DOHH2 (cell line): ENCODE measurements at regions not wholly inside any gene's neighbourhood (a gene's known extent, or its start where the extent isn't known, plus 50 kb on each side); places are given as distances from the start of the nearest gene placed in this dataset.
"Not testable (repeated sequence)": the region's sequence is repeated elsewhere in the genome, so short reads cannot be mapped to it uniquely, and the experiment has no call there.

Experiments
- H3F3A ChIP-seq: fragments of 200-600 bp; sonication (generic), shearing (Covaris generic); 2 replicates; pipeline ENCODE4 v1.6.0; 2016; ENCODE audit warnings: antibody characterized with exemption, mild to moderate bottlenecking; ENCODE audit not compliant: control insufficient read depth, insufficient read depth
- H3K27ac ChIP-seq: fragments of 200-600 bp; sonication (generic); 2 replicates; pipeline ENCODE4 v1.5.1; 2014; ENCODE audit warnings: low read depth, mild to moderate bottlenecking, low read length, moderate library complexity
- H3K27me3 ChIP-seq: fragments of 200-600 bp; sonication (generic); 2 replicates; pipeline ENCODE4 v1.6.1; 2014; ENCODE audit warnings: mild to moderate bottlenecking, low read length, mixed read lengths; ENCODE audit not compliant: control insufficient read depth
- H3K36me3 ChIP-seq: fragments of 200-600 bp; sonication (generic); 2 replicates; pipeline ENCODE4 v1.6.1; 2014; ENCODE audit warnings: mild to moderate bottlenecking, low read length, moderate library complexity, mixed read lengths; ENCODE audit not compliant: control insufficient read depth
- H3K4me1 ChIP-seq: fragments of 200-600 bp; sonication (generic); 2 replicates; pipeline ENCODE4 v1.6.1; 2014; ENCODE audit warnings: mild to moderate bottlenecking, low read length, mixed read lengths; ENCODE audit not compliant: control insufficient read depth
- H3K4me2 ChIP-seq: fragments of 200-600 bp; sonication (generic); 2 replicates; pipeline ENCODE4 v1.6.0; 2014; ENCODE audit warnings: mild to moderate bottlenecking, low read length, moderate library complexity
- H3K4me3 ChIP-seq: fragments of 200-600 bp; sonication (generic); 2 replicates; pipeline ENCODE4 v1.5.1; 2014; ENCODE audit warnings: mild to moderate bottlenecking, low read length, mixed read lengths
- H3K79me2 ChIP-seq: fragments of 200-600 bp; sonication (generic); 2 replicates; pipeline ENCODE4 v1.6.1; 2014; ENCODE audit warnings: mild to moderate bottlenecking, low read length, mixed read lengths; ENCODE audit not compliant: control insufficient read depth
- H3K9me2 ChIP-seq: fragments of 200-600 bp; sonication (generic); replicated peaks from 2 replicates; pipeline ENCODE4 v1.6.1; 2014; ENCODE audit warnings: mild to moderate bottlenecking, low read length, mixed read lengths; ENCODE audit not compliant: control insufficient read depth
- H3K9me3 ChIP-seq: fragments of 200-600 bp; sonication (generic); 2 replicates; pipeline ENCODE4 v1.6.1; 2014; ENCODE audit warnings: antibody characterized with exemption, low read length, mixed read lengths; ENCODE audit not compliant: control insufficient read depth, insufficient read depth
- H4K20me1 ChIP-seq: fragments of 200-600 bp; sonication (generic); 2 replicates; pipeline ENCODE4 v1.6.0; 2014; ENCODE audit warnings: low read depth, mild to moderate bottlenecking, antibody characterized with exemption, low read length, moderate library complexity; ENCODE audit not compliant: control insufficient read depth, insufficient read depth
- CTCF ChIP-seq: fragments of 200-600 bp; sonication (generic); IDR thresholded peaks from one replicate; pipeline ENCODE4 v1.5.1; 2014; ENCODE audit warnings: antibody characterized with exemption, mild to moderate bottlenecking, low read depth, low read length; ENCODE audit not compliant: poor library complexity, severe bottlenecking
- EZH2phosphoT487 ChIP-seq: fragments of 200-600 bp; sonication (generic); IDR thresholded peaks from 2 replicates; pipeline ENCODE4 v1.6.1; 2017; ENCODE audit warnings: borderline replicate concordance, mild to moderate bottlenecking, antibody characterized with exemption, low read length, moderate library complexity, mixed read lengths

- Histone ChIP-seq H3K79me2 (no peaks in the 10 kb centered on the region), H4K20me1 (no peaks in the 10 kb centered on the region), H3F3A (no peaks in the 10 kb centered on the region), H3K4me2 (no peak overlapping the region), H3K4me1 (no peaks in the 10 kb centered on the region), H3K27me3 (no peaks in the 10 kb centered on the region), H3K9me3 (no peaks in the 10 kb centered on the region), H3K4me3 (no peak overlapping the region), H3K9me2 (no peaks in the 10 kb centered on the region), H3K27ac (no peak overlapping the region), H3K36me3 (no peaks in the 10 kb centered on the region)
- TF ChIP-seq EZH2phosphoT487, result no peak
- TF ChIP-seq CTCF, result no peak
These were observed 55.4 kb downstream of the CTSL start for GRCh38 chr9:87781331-87781730.

DNA sequence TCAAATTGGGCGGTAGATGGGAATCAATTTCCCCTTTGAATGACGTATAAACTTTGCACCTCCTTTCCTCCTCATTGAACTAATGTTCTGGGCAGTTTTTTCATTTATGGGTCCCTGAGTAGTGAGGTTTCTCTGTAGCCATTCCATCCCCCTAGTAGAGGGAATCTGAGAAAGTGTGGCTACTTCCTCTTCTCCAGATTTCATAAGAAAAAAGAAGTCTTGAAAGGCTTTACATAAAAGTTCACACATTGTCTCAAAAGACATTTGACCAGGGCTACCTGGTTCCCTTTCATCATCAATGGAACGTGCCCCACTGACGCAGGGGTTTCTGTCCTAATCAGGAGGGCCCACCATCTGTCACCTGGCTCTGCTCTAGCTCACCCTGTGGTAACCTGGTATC is 57.3 kb downstream of the CTSL start:
- H3K27me3 ChIP-seq, result no peaks in the 10 kb centered on the region
- no peak overlapping the region for H3K4me2 ChIP-seq
- H3K36me3 ChIP-seq, result no peaks in the 10 kb centered on the region
- H3K79me2 ChIP-seq, result no peaks in the 10 kb centered on the region
- H4K20me1 ChIP-seq, result no peaks in the 10 kb centered on the region
- H3K9me3 ChIP-seq, result no peaks in the 10 kb centered on the region
- H3K27ac ChIP-seq, result no peak overlapping the region
- TF ChIP-seq EZH2phosphoT487 (no peak), CTCF (no peak)
- no peak overlapping the region for H3K4me3 ChIP-seq
- H3F3A ChIP-seq, result no peaks in the 10 kb centered on the region
- H3K9me2 ChIP-seq, result no peaks in the 10 kb centered on the region
- H3K4me1 ChIP-seq, result no peaks in the 10 kb centered on the region

- H3K4me2 ChIP-seq, H3K79me2 ChIP-seq, H3K36me3 ChIP-seq, H3K9me3 ChIP-seq, H3K4me1 ChIP-seq, H3K27me3 ChIP-seq, H3K4me3 ChIP-seq, H3K27ac ChIP-seq, H3F3A ChIP-seq, H4K20me1 ChIP-seq, H3K9me2 ChIP-seq: not testable (repeated sequence)
These were observed 59.5 kb downstream of the CTSL start for GRCh38 chr9:87785315-87785970.

GRCh38 chr9:87786423-87786822 is 60.5 kb downstream of the CTSL start:
- H3K4me1 ChIP-seq, result no peaks in the 10 kb centered on the region
- H3K4me2 ChIP-seq, result no peak overlapping the region

More at GRCh38 chr9:87786423-87786822, 60.5 kb downstream of the CTSL start:
- Histone ChIP-seq H3K27me3 (no peaks in the 10 kb centered on the region), H3K9me3 (no peaks in the 10 kb centered on the region), H3K9me2 (no peaks in the 10 kb centered on the region), H3K27ac (no peak overlapping the region), H3F3A (no peaks in the 10 kb centered on the region), H4K20me1 (no peaks in the 10 kb centered on the region), H3K36me3 (no peaks in the 10 kb centered on the region), H3K79me2 (no peaks in the 10 kb centered on the region), H3K4me3 (no peak overlapping the region)
- TF ChIP-seq EZH2phosphoT487 (no peak), CTCF (no peak)
